ENCODE measurements at regions not wholly inside any gene's neighbourhood (a gene's known extent, or its start where the extent isn't known, plus 50 kb on each side); places are given as distances from the start of the nearest gene placed in this dataset.

- H3K9ac ChIP-seq (ENCODE audit: low read length): no peak overlapping the region
- no peak overlapping the region for H2AFZ ChIP-seq (ENCODE audit: insufficient read depth, low read length, poor library complexity)
- H4K91ac ChIP-seq (ENCODE audit: low read depth, low read length): no peak overlapping the region
- no peaks in the 10 kb centered on the region for H3K79me2 ChIP-seq (ENCODE audit: control insufficient read depth, insufficient read depth, low read length, poor library complexity)
- no peak overlapping the region for H2BK12ac ChIP-seq (ENCODE audit: low read length)
- no peak overlapping the region for H3K4ac ChIP-seq (ENCODE audit: low read depth, low read length)
- no peak overlapping the region for H3K4me3 ChIP-seq (ENCODE audit: low read depth, low read length)
- H2BK5ac ChIP-seq (ENCODE audit: low read depth, low read length, poor library complexity): no peak overlapping the region
- H2BK120ac ChIP-seq (ENCODE audit: insufficient read depth, low read length, poor library complexity): no peak overlapping the region
- H3K23ac ChIP-seq (ENCODE audit: low read length): no peak overlapping the region
- H3K79me1 ChIP-seq (ENCODE audit: low read length): no peaks in the 10 kb centered on the region
- H3K36me3 ChIP-seq (ENCODE audit: control insufficient read depth in 1 of 2, insufficient read depth in 2 of 2, low read length in 2 of 2): no peaks in the 10 kb centered on the region
- no peak for DNase-seq
- H2AK5ac ChIP-seq (ENCODE audit: low read length): no peak overlapping the region
- H3K27ac ChIP-seq (ENCODE audit: low read depth, low read length): no peak overlapping the region
- no peaks in the 10 kb centered on the region for H3K27me3 ChIP-seq (ENCODE audit: insufficient read depth, low read length)
- no peak overlapping the region for H3K18ac ChIP-seq (ENCODE audit: low read length)
- H3K4me1 ChIP-seq (ENCODE audit: control insufficient read depth in 1 of 2, insufficient read depth in 2 of 2, low read length in 2 of 2): no peaks in the 10 kb centered on the region
- H3K9me3 ChIP-seq (ENCODE audit: insufficient read depth, low read depth, low read length): no peaks in the 10 kb centered on the region
- no CpG with 5 or more reads among the region's 20 CpGs for WGBS (ENCODE audit: extremely low coverage, insufficient coverage, insufficient read length)
- H3K14ac ChIP-seq (ENCODE audit: low read length): no peak overlapping the region
- no peak overlapping the region for H4K8ac ChIP-seq (ENCODE audit: low read depth, low read length)
- H3K4me2 ChIP-seq (ENCODE audit: low read length): no peak overlapping the region
- H4K12ac ChIP-seq (ENCODE audit: low read depth, low read length): no peak overlapping the region
Observed at GRCh38 chr10:133032976-133033741, 54.6 kb upstream of the ADGRA1 start.

- Histone ChIP-seq H3K4ac (ENCODE audit: low read depth, low read length) (no peak overlapping the region), H3K27me3 (ENCODE audit: insufficient read depth, low read length) (no peaks in the 10 kb centered on the region), H3K23ac (ENCODE audit: low read length) (no peak overlapping the region), H3K36me3 (ENCODE audit: control insufficient read depth in 1 of 2, insufficient read depth in 2 of 2, low read length in 2 of 2) (no peaks in the 10 kb centered on the region), H3K79me2 (ENCODE audit: control insufficient read depth, insufficient read depth, low read length, poor library complexity) (no peaks in the 10 kb centered on the region), H3K4me3 (ENCODE audit: low read depth, low read length) (no peak overlapping the region), H4K12ac (ENCODE audit: low read depth, low read length) (no peak overlapping the region), H3K9me3 (ENCODE audit: insufficient read depth, low read depth, low read length) (no peaks in the 10 kb centered on the region), H2BK12ac (ENCODE audit: low read length) (no peak overlapping the region), H3K18ac (ENCODE audit: low read length) (no peak overlapping the region), H2BK5ac (ENCODE audit: low read depth, low read length, poor library complexity) (no peak overlapping the region), H3K9ac (ENCODE audit: low read length) (no peak overlapping the region), H2AFZ (ENCODE audit: insufficient read depth, low read length, poor library complexity) (no peak overlapping the region), H2BK120ac (ENCODE audit: insufficient read depth, low read length, poor library complexity) (no peak overlapping the region), H4K91ac (ENCODE audit: low read depth, low read length) (no peak overlapping the region), H4K8ac (ENCODE audit: low read depth, low read length) (no peak overlapping the region), H3K4me2 (ENCODE audit: low read length) (no peak overlapping the region), H2AK5ac (ENCODE audit: low read length) (no peak overlapping the region), H3K4me1 (ENCODE audit: control insufficient read depth in 1 of 2, insufficient read depth in 2 of 2, low read length in 2 of 2) (no peaks in the 10 kb centered on the region), H3K27ac (ENCODE audit: low read depth, low read length) (no peak overlapping the region), H3K79me1 (ENCODE audit: low read length) (no peaks in the 10 kb centered on the region), H3K14ac (ENCODE audit: low read length) (no peak overlapping the region)
- DNase-seq: no peak
- no CpG with 5 or more reads among the region's 13 CpGs for WGBS (ENCODE audit: extremely low coverage, insufficient coverage, insufficient read length)
Observed at GRCh38 chr10:133032231-133032630, 55.5 kb upstream of the ADGRA1 start.

- H4K91ac ChIP-seq (ENCODE audit: low read depth, low read length): no peak overlapping the region
- no CpG with 5 or more reads among the region's 19 CpGs for WGBS (ENCODE audit: extremely low coverage, insufficient coverage, insufficient read length)
- H2BK5ac ChIP-seq (ENCODE audit: low read depth, low read length, poor library complexity): no peak overlapping the region
- no peaks in the 10 kb centered on the region for H3K79me2 ChIP-seq (ENCODE audit: control insufficient read depth, insufficient read depth, low read length, poor library complexity)
- H3K4me3 ChIP-seq (ENCODE audit: low read depth, low read length): no peak overlapping the region
- H3K4me2 ChIP-seq (ENCODE audit: low read length): no peak overlapping the region
- no peaks in the 10 kb centered on the region for H3K79me1 ChIP-seq (ENCODE audit: low read length)
- no peak overlapping the region for H2AFZ ChIP-seq (ENCODE audit: insufficient read depth, low read length, poor library complexity)
- no peak for DNase-seq
- H4K8ac ChIP-seq (ENCODE audit: low read depth, low read length): no peak overlapping the region
- H3K23ac ChIP-seq (ENCODE audit: low read length): no peak overlapping the region
- H3K4me1 ChIP-seq (ENCODE audit: control insufficient read depth in 1 of 2, insufficient read depth in 2 of 2, low read length in 2 of 2): no peaks in the 10 kb centered on the region
- no peak overlapping the region for H2BK120ac ChIP-seq (ENCODE audit: insufficient read depth, low read length, poor library complexity)
- no peaks in the 10 kb centered on the region for H3K9me3 ChIP-seq (ENCODE audit: insufficient read depth, low read depth, low read length)
- H2AK5ac ChIP-seq (ENCODE audit: low read length): no peak overlapping the region
- no peak overlapping the region for H3K27ac ChIP-seq (ENCODE audit: low read depth, low read length)
- no peak overlapping the region for H2BK12ac ChIP-seq (ENCODE audit: low read length)
- no peak overlapping the region for H3K4ac ChIP-seq (ENCODE audit: low read depth, low read length)
- H3K14ac ChIP-seq (ENCODE audit: low read length): no peak overlapping the region
- no peak overlapping the region for H3K18ac ChIP-seq (ENCODE audit: low read length)
- no peaks in the 10 kb centered on the region for H3K36me3 ChIP-seq (ENCODE audit: control insufficient read depth in 1 of 2, insufficient read depth in 2 of 2, low read length in 2 of 2)
- no peaks in the 10 kb centered on the region for H3K27me3 ChIP-seq (ENCODE audit: insufficient read depth, low read length)
- no peak overlapping the region for H3K9ac ChIP-seq (ENCODE audit: low read length)
- H4K12ac ChIP-seq (ENCODE audit: low read depth, low read length): no peak overlapping the region
Observed at GRCh38 chr10:133031541-133032125, 56.1 kb upstream of the ADGRA1 start.

- H3K4me2 ChIP-seq (ENCODE audit: low read length): no peak overlapping the region
- H3K4me1 ChIP-seq (ENCODE audit: control insufficient read depth in 1 of 2, insufficient read depth in 2 of 2, low read length in 2 of 2): no peaks in the 10 kb centered on the region
- H3K9me3 ChIP-seq (ENCODE audit: insufficient read depth, low read depth, low read length): no peaks in the 10 kb centered on the region
- DNase-seq: peak; percentile 42 to 49
- H4K8ac ChIP-seq (ENCODE audit: low read depth, low read length): no peak overlapping the region
- H2AFZ ChIP-seq (ENCODE audit: insufficient read depth, low read length, poor library complexity): no peak overlapping the region
- no peaks in the 10 kb centered on the region for H3K79me2 ChIP-seq (ENCODE audit: control insufficient read depth, insufficient read depth, low read length, poor library complexity)
- no peak overlapping the region for H2BK5ac ChIP-seq (ENCODE audit: low read depth, low read length, poor library complexity)
- no peak overlapping the region for H2BK12ac ChIP-seq (ENCODE audit: low read length)
- WGBS (ENCODE audit: extremely low coverage, insufficient coverage, insufficient read length): no CpG with 5 or more reads among the region's 28 CpGs
- no peak overlapping the region for H2BK120ac ChIP-seq (ENCODE audit: insufficient read depth, low read length, poor library complexity)
- no peak overlapping the region for H2AK5ac ChIP-seq (ENCODE audit: low read length)
- no peak overlapping the region for H3K23ac ChIP-seq (ENCODE audit: low read length)
- no peak overlapping the region for H3K9ac ChIP-seq (ENCODE audit: low read length)
- no peak overlapping the region for H3K27ac ChIP-seq (ENCODE audit: low read depth, low read length)
- H4K91ac ChIP-seq (ENCODE audit: low read depth, low read length): no peak overlapping the region
- H3K36me3 ChIP-seq (ENCODE audit: control insufficient read depth in 1 of 2, insufficient read depth in 2 of 2, low read length in 2 of 2): no peaks in the 10 kb centered on the region
- H3K18ac ChIP-seq (ENCODE audit: low read length): no peak overlapping the region
- H3K14ac ChIP-seq (ENCODE audit: low read length): no peak overlapping the region
- no peaks in the 10 kb centered on the region for H3K79me1 ChIP-seq (ENCODE audit: low read length)
- no peaks in the 10 kb centered on the region for H3K27me3 ChIP-seq (ENCODE audit: insufficient read depth, low read length)
- no peak overlapping the region for H4K12ac ChIP-seq (ENCODE audit: low read depth, low read length)
- no peak overlapping the region for H3K4me3 ChIP-seq (ENCODE audit: low read depth, low read length)
- no peak overlapping the region for H3K4ac ChIP-seq (ENCODE audit: low read depth, low read length)
Observed at GRCh38 chr10:133030781-133031180, 56.9 kb upstream of the ADGRA1 start.

All from trophoblast cell (in vitro differentiated cells and primary cell).